CD4-positive, alpha-beta T cell treated with Interleukin-21 for 1 hour (primary cell): ENCODE measurements at regions not wholly inside any gene's neighbourhood (a gene's known extent, or its start where the extent isn't known, plus 50 kb on each side); places are given as distances from the start of the nearest gene placed in this dataset.

Experiments
- DNase-seq: peaks from one replicate; pipeline ENCODE4 v3.0.0-alpha.2; 2020

DNA sequence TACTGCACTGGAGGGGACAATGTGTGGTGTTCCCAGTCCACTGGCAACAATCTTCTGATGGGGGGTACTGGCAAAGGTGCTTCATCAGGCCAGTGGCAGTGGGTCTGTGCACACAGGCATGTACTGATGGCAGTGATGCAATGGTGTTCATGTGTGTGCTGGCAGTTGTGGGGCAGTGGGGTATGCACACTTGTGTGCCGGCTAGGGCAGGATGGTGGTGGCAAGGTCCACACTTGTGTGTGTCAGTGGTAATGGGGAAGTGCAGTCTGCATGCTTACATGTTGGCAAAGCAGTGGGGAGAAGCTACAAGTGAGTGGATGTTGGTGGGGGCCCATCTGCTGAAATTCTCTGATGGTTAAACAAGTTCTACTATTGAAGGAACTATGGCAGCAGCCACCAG lies 504.6 kb upstream of the ZNF462 start:
- DNase-seq = no peak

DNA sequence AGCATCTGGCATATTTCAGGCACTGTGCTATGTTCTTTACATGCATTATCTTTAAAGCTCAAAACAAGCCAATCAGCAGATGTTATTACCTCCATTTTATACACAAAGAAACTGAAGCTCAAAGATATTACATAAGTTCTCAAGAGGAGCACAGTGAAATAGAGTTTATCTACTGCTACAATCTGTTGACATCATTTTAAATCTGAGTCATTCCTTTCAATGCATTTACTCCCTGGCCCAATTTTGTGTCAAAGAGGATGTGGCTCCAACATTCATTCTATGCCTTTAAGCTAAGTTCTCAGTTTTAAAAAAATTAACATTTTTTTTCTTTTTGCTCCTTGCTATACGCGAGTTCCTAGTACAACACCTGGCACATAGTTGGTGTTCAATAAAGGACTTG lies 486.3 kb upstream of the ZNF462 start:
- no peak for DNase-seq

DNA sequence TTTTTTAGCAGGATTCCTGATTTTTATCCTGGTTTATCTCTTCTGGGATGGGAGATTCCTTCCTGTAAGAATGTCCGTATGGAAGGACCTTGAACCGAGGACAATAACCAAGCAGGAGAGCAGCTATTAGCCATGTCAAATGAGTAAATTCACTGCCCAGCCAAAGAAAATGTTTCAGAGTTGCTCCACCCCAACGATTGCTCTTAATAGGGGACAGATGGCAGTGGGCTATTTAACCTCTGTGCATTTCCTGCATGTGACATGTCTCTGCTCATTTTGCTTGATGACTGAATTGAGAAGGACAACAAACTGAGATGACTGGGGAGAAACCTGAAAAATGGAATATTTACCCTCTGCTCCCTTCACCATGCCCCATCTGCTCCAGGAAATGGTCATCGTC lies 479.9 kb upstream of the ZNF462 start:
- no peak for DNase-seq

DNA sequence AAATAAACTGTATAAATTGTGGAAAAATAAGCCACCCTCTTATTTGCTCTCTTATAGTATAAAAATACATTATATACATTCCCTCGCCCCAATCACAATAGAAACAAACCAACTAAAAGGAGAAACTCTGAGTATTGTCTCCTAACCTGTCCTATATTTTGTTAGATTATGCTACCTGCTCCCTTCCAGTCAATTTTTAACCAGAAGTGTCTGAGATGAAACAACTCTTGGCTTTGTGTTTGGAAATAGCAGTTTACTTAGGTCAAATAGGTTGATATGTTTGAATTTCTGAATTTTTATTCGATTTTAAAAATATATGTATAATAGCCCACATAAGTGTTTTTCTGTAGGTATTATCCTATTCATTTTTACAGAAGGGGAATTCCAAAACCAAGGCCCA lies 475.0 kb upstream of the ZNF462 start:
- DNase-seq = no peak

DNA sequence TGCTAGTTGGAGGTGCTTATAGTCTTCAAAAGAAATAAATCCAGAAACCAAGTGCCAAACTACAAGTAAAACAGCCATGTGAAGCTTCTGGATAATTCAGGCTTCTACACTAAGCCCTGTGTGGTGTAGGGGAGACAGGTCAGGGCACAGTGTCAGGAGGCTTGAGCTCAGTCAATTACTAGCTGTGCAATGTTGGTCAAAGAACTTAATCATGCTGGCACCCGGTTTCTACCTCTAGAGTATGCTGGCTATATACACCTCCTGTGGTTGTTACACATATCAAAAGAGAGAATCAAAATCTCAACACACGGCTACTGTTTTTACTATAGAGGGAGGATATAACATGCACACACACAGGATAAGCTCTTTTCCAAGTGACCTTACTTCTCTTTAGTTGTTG lies 469.7 kb upstream of the ZNF462 start:
- no peak for DNase-seq

DNA sequence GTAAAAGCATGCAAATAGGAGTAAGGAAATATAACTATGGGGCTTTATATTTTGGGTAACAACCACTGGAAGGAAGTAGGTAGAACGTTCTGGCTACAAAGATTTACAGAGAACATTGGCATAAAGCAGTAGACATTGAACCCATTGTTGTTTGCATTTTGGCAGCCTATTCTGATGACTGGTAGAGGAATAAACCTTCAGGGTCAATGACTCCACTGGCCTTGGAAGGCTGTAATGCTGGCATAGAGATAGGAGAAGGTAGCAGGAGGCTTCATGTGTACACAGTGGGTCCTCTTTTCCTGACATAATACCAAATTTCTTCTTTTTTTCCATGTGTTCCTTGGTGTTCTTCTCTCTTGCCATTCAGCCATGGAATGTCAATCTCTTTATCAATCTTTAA lies 462.8 kb upstream of the ZNF462 start:
- DNase-seq = no peak

DNA sequence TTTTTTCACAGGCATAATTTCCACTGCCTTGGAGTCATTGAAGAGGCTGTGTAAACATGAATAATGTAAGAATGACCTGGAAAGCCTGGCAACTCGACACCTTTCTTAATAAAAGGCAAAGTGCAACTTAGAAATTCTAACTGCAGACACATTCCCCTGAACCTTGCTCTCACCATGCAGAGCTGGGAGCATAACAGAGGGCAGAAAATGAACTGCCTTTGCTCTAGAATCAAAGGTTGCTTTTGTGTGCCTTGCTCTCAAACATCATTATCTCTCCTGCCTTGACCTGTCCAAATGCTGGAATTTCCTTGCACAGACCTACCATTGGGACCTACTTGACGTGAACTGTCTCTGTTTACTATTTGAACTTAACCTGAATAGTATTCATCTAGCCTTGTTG lies 462.0 kb upstream of the ZNF462 start:
- no peak for DNase-seq

DNA sequence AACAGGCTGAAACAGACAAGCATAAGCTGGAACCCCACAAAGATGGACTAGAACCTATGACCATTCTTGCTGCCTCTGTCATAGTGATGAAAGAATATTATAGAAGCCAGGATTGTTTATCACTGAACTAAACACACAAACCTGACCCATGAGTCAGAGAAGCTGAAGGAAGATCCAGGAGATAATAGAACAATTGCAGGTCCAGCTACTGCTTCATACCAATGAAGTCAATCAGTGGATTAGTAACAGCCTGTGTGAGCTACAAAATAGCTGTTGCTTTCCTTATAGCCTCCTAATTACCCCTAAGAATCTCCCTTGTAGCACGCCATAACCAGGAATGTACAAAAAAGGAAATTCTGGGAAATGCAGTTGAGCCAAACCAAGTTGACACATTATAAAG lies 459.9 kb upstream of the ZNF462 start:
- no peak for DNase-seq

DNA sequence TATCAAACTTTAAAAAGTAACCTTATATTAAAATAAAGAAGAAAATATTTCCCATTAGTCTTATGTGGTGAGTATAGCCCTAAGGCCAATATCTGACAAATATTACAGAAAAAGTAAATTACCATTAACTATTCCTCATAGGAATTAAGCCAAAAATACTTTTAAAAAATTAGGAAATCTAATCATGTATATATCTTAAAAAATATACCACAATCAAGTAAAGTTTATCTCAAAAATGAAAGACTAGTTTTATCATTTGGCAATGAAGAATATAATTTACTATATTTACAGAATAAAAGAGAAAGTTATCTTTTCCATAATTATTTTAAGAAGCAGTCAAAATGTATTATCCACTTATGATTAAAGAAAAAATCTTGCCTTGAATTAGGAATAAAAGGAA lies 458.8 kb upstream of the ZNF462 start:
- DNase-seq = no peak

DNA sequence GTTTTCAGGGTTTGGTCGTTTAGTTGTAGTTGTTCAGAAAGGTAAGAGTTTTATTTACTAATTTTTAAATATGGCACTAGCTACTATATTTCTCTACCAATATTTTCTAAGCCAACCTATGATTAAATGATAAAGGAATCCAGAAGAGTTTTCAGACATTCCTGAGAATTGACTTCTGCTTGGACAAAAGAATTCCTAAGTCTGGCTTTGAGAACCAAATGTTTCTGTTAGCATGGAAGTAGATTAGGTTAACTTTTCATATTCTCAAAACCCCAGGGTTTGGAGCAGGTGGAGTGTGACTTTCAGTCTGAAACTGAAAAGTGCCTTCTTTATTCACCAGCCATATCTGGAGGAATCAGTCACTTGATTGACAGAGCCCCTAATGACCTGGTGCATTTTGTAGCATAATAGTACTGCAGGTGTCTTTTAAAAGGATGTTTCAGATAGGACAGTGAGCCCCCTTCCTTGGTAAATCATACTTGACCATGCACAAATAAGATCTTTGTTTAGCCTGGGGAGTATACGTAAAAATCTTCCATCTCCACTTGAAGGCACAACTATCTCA lies 457.0 kb upstream of the ZNF462 start:
- no peak for DNase-seq

DNA sequence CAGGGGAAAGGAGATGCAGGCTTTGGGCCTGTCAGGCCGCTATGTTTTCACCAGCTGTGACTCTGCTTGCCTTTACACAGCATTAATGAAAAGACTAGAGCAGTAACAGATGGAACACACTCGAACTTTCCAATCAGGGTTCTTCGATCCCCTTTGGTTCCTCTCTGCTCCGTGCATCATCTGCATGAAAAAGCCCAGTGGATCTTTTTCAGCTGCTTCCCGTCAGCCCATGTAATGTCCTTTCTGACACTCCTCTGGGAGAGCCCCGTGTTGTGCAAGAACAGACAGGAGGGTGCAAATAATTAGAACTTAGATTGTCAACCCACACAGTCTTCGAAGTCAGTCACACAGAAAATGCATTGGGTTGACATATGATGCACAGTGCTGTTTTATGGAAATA lies 448.9 kb upstream of the ZNF462 start:
- DNase-seq = no peak

DNA sequence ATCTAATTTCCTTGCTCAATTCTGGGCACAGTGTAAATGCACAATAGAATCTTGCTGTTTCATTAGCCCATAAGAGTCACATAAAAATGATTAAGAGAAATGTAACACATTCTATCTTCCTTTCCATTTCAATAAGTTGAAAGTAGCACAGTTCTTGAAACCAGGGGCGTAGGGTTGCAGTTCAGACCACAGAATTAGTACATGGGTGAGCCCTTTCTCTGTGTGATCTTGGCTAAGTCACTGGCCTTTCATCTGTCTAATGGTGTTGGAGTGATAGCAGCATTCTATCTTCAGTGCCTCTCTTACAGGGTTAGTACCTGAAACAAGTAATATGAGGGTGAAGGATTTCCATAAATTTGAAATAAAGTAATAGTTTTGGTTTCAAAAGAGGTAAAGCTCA lies 445.3 kb upstream of the ZNF462 start:
- DNase-seq = no peak

DNA sequence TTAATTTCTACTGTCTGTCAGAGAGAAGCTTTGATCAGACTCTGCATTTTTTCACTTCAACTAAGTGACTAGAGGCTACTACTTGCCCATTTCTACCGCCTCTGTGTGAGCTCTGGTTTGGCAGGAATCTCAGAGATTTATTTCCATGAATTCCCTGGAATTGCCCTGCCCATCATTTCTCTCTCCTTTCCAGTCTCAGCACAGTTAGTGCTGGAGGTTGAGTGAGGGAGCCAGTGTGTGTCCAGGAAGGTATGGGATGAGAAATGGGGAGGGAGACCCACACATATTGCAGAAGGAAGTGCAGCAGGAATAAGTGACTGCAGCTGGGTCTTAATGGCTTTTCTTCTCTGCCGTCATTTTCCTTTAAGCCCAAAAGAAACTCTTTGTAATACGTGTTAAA lies 443.1 kb upstream of the ZNF462 start:
- no peak for DNase-seq

DNA sequence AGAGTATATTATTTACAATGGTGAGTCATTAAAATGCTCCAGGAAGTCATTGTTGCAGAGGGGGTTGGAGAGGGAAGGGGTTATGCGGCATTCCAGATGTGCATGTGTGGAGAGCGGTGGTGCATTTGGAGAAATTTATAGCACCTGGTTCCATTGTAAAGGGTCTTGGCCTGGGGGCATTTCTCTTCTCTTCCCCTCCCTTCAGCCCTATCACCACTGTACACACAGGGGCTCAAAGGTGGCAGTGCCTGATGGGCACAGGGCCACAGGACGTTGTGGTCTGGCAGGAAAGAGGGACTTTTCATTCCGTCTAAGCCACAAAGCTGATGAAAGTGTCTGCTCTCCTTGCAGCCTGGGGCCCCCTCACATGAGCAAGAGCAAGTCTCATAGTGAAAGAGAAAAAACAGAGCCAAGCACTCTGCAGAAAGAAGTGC lies 442.4 kb upstream of the ZNF462 start:
- no peak for DNase-seq

DNA sequence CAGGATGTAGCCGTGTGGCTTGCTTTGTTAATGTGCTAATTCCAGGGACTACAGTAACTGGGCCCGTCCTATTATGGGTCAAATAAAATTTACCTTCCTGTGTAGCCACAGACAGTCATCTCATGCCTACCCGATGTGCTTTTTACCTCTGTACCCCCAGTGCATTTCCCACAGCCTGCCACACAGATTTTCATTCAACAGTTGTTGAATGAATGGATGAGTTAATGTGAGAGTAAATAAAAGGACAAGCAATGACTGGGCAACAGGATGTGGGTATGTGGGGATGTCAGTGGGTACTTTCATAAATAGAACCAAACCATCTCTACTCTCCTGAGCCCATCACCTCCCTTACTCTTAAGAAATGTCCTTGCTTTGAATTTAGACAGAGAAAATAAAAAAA lies 441.2 kb upstream of the ZNF462 start:
- no peak for DNase-seq

DNA sequence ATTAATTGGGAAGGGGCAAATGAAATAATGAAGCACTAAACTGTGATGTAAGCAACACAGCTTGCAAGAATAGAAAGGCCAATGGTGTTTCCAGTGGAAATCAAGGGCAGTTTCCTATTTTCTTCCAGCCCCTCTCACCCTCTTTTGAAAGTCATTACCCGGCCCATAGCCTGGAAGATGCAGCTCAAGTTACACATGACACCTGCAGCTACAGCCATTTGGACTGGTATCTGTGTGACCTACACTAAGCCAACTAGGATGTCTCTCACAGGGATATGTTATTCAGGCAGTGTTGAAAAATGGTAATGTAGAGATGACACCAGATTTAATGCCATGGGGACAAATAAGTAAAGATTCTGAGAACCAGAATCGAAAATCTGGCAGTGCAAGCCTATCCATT lies 439.4 kb upstream of the ZNF462 start:
- no peak for DNase-seq

DNA sequence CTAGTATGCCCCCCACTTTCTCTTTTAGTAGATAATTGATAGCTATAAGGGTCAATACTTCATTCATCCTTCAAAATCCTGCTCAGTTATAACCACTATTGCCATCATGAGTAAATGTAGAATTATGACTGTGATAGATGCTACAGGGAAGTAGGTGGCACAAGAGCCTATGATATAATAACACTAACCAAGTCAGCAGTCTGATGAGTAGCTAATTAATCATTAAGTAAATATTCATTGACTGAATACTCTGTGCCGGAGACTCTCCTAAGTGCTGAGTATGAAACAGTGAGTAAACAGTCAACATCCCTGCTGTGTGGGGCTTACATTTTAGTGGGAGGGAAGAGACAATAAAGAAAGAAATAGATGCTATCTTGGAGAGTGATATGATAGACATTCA lies 430.3 kb upstream of the ZNF462 start:
- DNase-seq = no peak

DNA sequence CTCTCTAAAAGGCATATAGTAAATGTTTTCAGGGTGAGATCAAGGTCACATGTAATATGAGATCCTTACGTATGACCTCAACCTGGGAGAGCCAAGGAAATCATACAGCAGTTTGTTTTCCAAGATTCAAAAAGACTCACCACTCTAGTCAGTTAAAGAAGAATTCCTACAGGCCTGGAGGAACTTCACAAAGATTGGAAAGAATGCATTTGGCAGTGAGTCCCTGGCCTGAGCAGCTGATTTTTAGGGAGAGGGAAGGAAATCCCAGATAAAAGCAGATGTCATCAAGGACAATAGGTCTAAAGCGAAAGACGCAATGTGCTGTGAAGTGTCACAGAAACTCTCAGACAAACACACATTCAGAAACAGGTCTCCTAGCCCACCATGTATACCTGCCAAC lies 424.0 kb upstream of the ZNF462 start:
- DNase-seq = no peak

DNA sequence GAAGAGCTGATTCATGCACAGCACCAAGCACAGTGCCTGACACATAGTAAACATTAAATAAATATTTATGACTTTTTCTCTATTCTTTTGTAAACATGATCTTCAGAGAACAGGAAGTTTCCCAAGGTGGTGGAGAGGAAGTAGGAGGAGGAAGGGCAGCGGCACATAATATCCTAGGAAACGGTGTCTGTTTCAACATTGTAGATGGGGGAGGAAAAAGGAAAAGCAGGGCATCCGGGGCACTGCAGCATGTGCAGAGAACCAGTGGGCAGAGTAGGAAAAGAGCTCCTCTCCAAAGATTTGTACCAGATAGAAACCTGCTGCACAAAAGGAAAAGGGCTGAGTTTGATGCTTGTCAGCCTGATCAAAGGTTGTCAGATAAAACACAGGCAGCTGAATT lies 421.7 kb upstream of the ZNF462 start:
- DNase-seq = no peak

DNA sequence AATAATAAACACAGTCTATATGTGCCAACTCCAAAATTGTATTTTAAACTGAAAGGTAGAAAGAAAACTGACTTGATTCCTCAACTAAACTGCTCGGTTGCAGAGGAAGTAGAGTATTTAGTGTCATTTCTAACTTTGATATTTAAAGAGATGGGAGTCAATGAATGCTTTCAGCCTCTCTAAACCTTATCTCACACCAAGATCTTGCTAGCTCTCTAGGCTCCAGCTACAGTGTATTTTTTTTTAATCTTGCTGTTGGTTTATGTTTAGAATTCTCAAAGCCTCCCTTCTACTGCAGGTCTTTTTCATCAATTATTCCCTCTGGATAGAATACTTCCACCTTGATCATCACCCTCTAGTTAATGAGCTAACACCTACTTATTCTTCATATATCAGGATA lies 419.4 kb upstream of the ZNF462 start:
- DNase-seq = no peak

DNA sequence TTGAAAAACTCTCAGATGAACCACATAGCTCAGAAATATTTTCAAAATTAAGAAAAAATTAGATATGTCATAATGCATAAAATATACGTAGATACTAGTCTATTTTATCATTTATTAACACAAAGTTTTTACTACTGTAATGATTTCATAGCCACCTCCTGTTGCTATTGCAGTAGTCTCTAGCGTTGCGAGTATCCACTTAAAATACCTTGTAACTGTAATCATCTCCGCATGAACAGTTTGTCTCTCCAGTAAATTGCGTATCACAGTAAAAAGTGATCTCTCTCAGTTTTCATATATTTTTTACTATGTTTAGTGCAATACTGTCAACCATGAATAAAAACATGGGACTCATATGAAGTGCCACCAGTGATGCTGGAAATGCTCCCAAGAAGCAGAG lies 417.9 kb upstream of the ZNF462 start:
- DNase-seq = no peak

DNA sequence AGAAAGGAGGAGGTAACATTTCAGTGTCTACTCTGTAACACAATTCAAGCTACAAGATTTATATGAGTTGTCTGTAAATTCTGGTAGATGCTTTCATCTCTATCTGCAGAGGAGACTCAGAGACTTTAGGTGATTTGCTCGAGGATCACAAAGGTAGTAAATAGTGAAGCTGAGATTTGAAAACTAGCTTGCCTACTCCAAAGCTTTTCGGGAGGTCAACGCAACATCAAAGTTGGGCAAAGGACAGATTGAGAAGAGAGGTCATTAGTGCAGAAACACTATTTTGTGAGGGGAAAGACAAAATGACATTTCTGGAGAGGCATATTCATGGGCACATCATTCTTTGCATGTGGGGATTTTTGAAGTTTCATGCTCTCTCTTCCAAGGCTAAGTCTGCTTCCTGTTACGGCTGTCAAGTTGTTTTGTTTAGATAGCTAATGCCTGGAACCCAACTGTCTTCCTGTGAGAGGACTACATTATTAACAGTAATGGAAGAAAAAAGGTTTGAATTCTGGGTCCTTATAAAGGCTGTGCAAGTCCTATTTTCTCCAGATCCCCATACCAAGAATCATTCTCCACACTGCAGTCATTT lies 413.5 kb upstream of the ZNF462 start:
- no peak for DNase-seq

DNA sequence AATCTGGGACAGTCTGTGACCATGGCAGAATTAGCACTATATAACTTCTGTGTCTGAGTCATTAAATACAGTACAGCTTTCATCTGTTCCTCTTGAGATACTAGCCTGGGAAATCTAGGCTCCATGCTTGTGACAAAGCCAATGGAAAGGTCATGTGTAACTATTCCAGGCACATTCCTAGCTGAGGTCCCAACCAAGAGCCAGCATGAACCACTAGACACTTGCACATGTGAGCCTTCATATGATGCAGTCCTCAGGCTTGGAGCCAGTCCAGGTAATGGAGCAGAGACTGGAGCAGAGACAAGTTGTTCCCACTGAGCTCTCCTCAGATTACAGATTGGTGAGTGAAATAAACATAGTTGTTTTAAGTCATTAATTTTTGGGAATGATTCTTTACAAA lies 412.4 kb upstream of the ZNF462 start:
- DNase-seq = no peak

DNA sequence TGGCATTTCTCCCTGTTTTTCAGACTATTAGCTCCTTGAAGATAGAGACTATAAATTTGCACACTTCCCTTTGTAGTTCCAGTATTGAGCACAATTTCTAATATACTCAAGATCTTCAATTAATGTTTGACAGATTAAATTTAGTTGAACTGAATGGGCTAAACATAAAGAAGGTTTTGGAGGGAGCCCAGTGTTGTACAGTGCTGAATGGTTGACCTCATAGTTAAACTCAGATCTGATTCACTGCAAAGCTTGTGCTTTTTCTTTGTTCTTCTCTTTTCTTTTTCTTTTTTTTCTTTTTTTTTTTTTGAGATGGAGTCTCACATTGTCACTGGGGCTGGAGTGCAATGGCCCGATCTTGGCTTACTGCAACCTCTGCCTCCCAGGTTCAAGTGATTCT lies 411.7 kb upstream of the ZNF462 start:
- no peak for DNase-seq

DNA sequence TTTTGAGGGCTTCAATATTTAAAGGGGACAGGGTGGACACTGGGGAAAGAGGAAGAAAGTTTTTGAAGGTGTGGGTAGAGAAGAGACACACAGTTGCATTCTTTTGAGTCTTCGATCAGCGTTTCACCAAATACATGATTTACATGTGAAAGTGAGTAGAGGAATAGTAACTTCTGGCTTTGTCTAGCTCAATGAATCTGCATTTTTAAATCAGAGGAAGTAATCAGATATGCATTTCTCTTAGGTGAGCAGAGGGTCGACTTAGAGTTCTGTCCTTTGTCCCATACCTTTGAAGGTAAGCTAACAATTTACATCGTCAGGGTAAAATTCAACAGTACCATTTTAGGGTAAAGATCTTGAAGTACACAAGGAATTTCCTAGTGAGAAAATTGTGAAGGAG lies 406.4 kb upstream of the ZNF462 start:
- no peak for DNase-seq
